ENCODE measurements at regions not wholly inside any gene's neighbourhood (a gene's known extent, or its start where the extent isn't known, plus 50 kb on each side); places are given as distances from the start of the nearest gene placed in this dataset.

DNA sequence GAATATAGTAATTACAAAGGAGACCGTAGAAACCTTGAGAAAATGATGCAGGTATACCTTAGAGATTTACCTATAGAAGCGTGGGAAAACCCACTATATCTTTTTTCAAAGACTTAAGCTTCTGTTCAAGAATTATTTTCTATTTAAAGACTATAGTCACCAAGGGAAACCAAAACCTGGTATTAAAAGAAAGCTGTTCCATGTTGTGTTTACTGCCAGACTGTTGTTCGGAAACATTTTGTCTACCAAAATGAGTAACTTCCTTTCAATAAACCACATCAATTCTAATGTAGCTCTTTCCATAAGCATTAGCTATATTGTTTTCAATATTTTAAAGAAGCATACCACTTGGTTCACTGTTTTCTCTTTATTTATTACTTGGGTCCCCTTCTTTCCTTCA lies 182.9 kb upstream of the SLITRK6 start:
- TF ChIP-seq POLR2AphosphoS5 (IDR thresholded peaks at IDR 0.05; ENCODE audit: low read depth, low read length), result no peak
- TF ChIP-seq, protein P1, sequence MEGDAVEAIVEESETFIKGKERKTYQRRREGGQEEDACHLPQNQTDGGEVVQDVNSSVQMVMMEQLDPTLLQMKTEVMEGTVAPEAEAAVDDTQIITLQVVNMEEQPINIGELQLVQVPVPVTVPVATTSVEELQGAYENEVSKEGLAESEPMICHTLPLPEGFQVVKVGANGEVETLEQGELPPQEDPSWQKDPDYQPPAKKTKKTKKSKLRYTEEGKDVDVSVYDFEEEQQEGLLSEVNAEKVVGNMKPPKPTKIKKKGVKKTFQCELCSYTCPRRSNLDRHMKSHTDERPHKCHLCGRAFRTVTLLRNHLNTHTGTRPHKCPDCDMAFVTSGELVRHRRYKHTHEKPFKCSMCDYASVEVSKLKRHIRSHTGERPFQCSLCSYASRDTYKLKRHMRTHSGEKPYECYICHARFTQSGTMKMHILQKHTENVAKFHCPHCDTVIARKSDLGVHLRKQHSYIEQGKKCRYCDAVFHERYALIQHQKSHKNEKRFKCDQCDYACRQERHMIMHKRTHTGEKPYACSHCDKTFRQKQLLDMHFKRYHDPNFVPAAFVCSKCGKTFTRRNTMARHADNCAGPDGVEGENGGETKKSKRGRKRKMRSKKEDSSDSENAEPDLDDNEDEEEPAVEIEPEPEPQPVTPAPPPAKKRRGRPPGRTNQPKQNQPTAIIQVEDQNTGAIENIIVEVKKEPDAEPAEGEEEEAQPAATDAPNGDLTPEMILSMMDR (IDR thresholded peaks at IDR 0.05), result no peak
- TF ChIP-seq, protein P2, sequence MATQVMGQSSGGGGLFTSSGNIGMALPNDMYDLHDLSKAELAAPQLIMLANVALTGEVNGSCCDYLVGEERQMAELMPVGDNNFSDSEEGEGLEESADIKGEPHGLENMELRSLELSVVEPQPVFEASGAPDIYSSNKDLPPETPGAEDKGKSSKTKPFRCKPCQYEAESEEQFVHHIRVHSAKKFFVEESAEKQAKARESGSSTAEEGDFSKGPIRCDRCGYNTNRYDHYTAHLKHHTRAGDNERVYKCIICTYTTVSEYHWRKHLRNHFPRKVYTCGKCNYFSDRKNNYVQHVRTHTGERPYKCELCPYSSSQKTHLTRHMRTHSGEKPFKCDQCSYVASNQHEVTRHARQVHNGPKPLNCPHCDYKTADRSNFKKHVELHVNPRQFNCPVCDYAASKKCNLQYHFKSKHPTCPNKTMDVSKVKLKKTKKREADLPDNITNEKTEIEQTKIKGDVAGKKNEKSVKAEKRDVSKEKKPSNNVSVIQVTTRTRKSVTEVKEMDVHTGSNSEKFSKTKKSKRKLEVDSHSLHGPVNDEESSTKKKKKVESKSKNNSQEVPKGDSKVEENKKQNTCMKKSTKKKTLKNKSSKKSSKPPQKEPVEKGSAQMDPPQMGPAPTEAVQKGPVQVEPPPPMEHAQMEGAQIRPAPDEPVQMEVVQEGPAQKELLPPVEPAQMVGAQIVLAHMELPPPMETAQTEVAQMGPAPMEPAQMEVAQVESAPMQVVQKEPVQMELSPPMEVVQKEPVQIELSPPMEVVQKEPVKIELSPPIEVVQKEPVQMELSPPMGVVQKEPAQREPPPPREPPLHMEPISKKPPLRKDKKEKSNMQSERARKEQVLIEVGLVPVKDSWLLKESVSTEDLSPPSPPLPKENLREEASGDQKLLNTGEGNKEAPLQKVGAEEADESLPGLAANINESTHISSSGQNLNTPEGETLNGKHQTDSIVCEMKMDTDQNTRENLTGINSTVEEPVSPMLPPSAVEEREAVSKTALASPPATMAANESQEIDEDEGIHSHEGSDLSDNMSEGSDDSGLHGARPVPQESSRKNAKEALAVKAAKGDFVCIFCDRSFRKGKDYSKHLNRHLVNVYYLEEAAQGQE (IDR thresholded peaks at IDR 0.05; ENCODE audit: insufficient read depth in 1 of 2, low read depth in 2 of 2, low read length in 1 of 2), result no peak
- TF ChIP-seq TCF7L2 (IDR thresholded peaks at IDR 0.05; ENCODE audit: low read depth, low read length), result no peak
